Left lung (tissue), 4 donors: ENCODE measurements at regions not wholly inside any gene's neighbourhood (a gene's known extent, or its start where the extent isn't known, plus 50 kb on each side); places are given as distances from the start of the nearest gene placed in this dataset.

Source experiments
- ATAC-seq: fragments of 200-7000 bp; cut with Tn5 transposase; one replicate; pipeline ENCODE4 v1.9.1; 2020; ENCODE audit warnings: moderate library complexity
- DNase-seq, 4 donors: peaks; one replicate each; pipeline ENCODE4 v3.0.0-alpha.2; 2013 to 2020
- H3K27ac ChIP-seq, 2 donors: fragments of 200-600 bp; sonication (generic) in 1 of 2; one replicate each; pipeline versions ENCODE4 v1.5.0 to v1.8.0; 2020 to 2021
- H3K27me3 ChIP-seq, 2 donors: fragments of 200-600 bp; sonication (generic) in 1 of 2; one replicate each; pipeline versions ENCODE4 v1.5.0 to v1.8.0; 2020 to 2021
- H3K36me3 ChIP-seq, 2 donors: fragments of 200-600 bp; sonication (generic) in 1 of 2; one replicate each; pipeline versions ENCODE4 v1.5.0 to v1.8.0; 2020 to 2021
- H3K4me1 ChIP-seq, 2 donors: fragments of 200-600 bp; one replicate each; pipeline ENCODE4 v1.8.0; 2021
- H3K4me3 ChIP-seq, 2 donors: fragments of 200-600 bp; sonication (generic) in 1 of 2; one replicate each; pipeline versions ENCODE4 v1.5.0 to v1.8.0; 2020 to 2021; ENCODE audit warnings: mild to moderate bottlenecking in 1 of 2
- H3K9me3 ChIP-seq, 2 donors: fragments of 200-600 bp; sonication (generic) in 1 of 2; one replicate each; pipeline versions ENCODE4 v1.5.0 to v1.8.0; 2020 to 2021
- CTCF ChIP-seq, 2 donors: fragments of 200-600 bp; sonication (generic) in 1 of 2; IDR thresholded peaks; one replicate each; pipeline versions ENCODE4 v1.5.0 to v1.8.0; 2021; ENCODE audit warnings: antibody characterized with exemption in 2 of 2
- intact Hi-C, 2 donors: fragments of 100-400 bp; cut with DNase I; formaldehyde crosslinking; loops; one replicate each; pipeline versions ENCODE4 v1.11.2 to v1.14.2; 2022
- donor health status: DM: no; HTN: yes; CAD: no.
- donor health status: DM: no; HTN: no; CAD: no.

GRCh38 chr4:189176002-189176401 is 764.7 kb upstream of the FRG1 start:
- Histone ChIP-seq H3K9me3 (no peaks in the 10 kb centered on the region), H3K4me1 (no peaks in the 10 kb centered on the region), H3K4me3 (no peak overlapping the region), H3K27ac (no peak overlapping the region), H3K27me3 (no peaks in the 10 kb centered on the region), H3K36me3 (no peaks in the 10 kb centered on the region)
- ATAC-seq: no peak
- DNase-seq: no peak
- intact Hi-C loops: no loop called here
- no peak for TF ChIP-seq CTCF (IDR thresholded peaks at IDR 0.05)

GRCh38 chr4:189177130-189177529 is 763.5 kb upstream of the FRG1 start:
- DNase-seq: no peak
- TF ChIP-seq CTCF (IDR thresholded peaks at IDR 0.05): no peak
- Histone ChIP-seq H3K36me3 (no peaks in the 10 kb centered on the region), H3K9me3 (no peaks in the 10 kb centered on the region), H3K4me1 (no peaks in the 10 kb centered on the region), H3K4me3 (no peak overlapping the region), H3K27ac (no peak overlapping the region), H3K27me3 (no peaks in the 10 kb centered on the region)
- no peak for ATAC-seq
- intact Hi-C loops: no loop called here

GRCh38 chr4:189178125-189178746 is 762.4 kb upstream of the FRG1 start:
- intact Hi-C loops: no loop called here
- Histone ChIP-seq H3K4me3 (no peak overlapping the region), H3K27me3 (no peaks in the 10 kb centered on the region), H3K4me1 (no peaks in the 10 kb centered on the region), H3K27ac (no peak overlapping the region), H3K36me3 (no peaks in the 10 kb centered on the region), H3K9me3 (no peaks in the 10 kb centered on the region)
- DNase-seq (no peak), ATAC-seq (no peak)
- no peak for TF ChIP-seq CTCF (IDR thresholded peaks at IDR 0.05)

GRCh38 chr4:189185810-189186432 is 754.8 kb upstream of the FRG1 start:
- Histone ChIP-seq H3K27me3 (no peaks in the 10 kb centered on the region), H3K9me3 (peaks cover 0 to 17% of the 10 kb centered on the region in 2 donors), H3K27ac (no peak overlapping the region), H3K36me3 (no peaks in the 10 kb centered on the region), H3K4me1 (no peaks in the 10 kb centered on the region), H3K4me3 (no peak overlapping the region)
- no peak for ATAC-seq
- DNase-seq: no peak
- intact Hi-C loops: no loop called here
- no peak for TF ChIP-seq CTCF (IDR thresholded peaks at IDR 0.05)

GRCh38 chr4:189187531-189188052 is 753.1 kb upstream of the FRG1 start:
- DNase-seq (no peak), ATAC-seq (no peak)
- H3K27me3 ChIP-seq: no peaks in the 10 kb centered on the region
- H3K4me3 ChIP-seq: no peak overlapping the region
- H3K9me3 ChIP-seq: peaks cover 0 to 22% of the 10 kb centered on the region in 2 donors
- TF ChIP-seq CTCF (IDR thresholded peaks at IDR 0.05): no peak
- H3K36me3 ChIP-seq: no peaks in the 10 kb centered on the region
- H3K4me1 ChIP-seq: no peaks in the 10 kb centered on the region
- H3K27ac ChIP-seq: no peak overlapping the region
- intact Hi-C loops: no loop called here
